Activated T-cell treated with anti-CD3 and anti-CD28 coated beads, Interleukin-2, amount 50 U/mL, for 72 hours (primary cell): ENCODE measurements at regions not wholly inside any gene's neighbourhood (a gene's known extent, or its start where the extent isn't known, plus 50 kb on each side); places are given as distances from the start of the nearest gene placed in this dataset.

Source experiments
- ATAC-seq, 2 donors: fragments of 150-1000 bp; cut with Tn5 transposase; replicated peaks in 1 of 2; 2 replicates each; pipeline ENCODE4 v1.10.0; 2021; ENCODE audit warnings: moderate library complexity in 2 of 2, mild to moderate bottlenecking in 1 of 2
- DNase-seq, 2 donors: peaks; one replicate each; pipeline ENCODE4 v3.0.0; 2021 to 2022; ENCODE audit warnings: mixed read lengths in 1 of 2
- H3K27ac Mint-ChIP-seq: one replicate; pipeline ENCODE4 v1.8.0; 2022; ENCODE audit warnings: mild to moderate bottlenecking, moderate library complexity, mixed read lengths
- H3K27me3 Mint-ChIP-seq: one replicate; pipeline ENCODE4 v1.8.0; 2022; ENCODE audit warnings: low read depth, mixed read lengths
- H3K36me3 Mint-ChIP-seq, 2 donors: one replicate each; pipeline ENCODE4 v1.8.0; 2022; ENCODE audit warnings: mixed read lengths in 2 of 2, mild to moderate bottlenecking in 1 of 2; ENCODE audit not compliant: insufficient read depth in 2 of 2
- H3K4me1 Mint-ChIP-seq: one replicate; pipeline ENCODE4 v1.8.0; 2022; ENCODE audit warnings: low read depth, mixed read lengths
- H3K4me3 Mint-ChIP-seq, 2 donors: one replicate each; pipeline ENCODE4 v1.8.0; 2022; ENCODE audit warnings: mild to moderate bottlenecking in 2 of 2, mixed read lengths in 2 of 2, moderate library complexity in 2 of 2
- H3K9me3 Mint-ChIP-seq, 2 donors: one replicate each; pipeline ENCODE4 v1.8.0; 2022; ENCODE audit warnings: mixed read lengths in 2 of 2

DNA sequence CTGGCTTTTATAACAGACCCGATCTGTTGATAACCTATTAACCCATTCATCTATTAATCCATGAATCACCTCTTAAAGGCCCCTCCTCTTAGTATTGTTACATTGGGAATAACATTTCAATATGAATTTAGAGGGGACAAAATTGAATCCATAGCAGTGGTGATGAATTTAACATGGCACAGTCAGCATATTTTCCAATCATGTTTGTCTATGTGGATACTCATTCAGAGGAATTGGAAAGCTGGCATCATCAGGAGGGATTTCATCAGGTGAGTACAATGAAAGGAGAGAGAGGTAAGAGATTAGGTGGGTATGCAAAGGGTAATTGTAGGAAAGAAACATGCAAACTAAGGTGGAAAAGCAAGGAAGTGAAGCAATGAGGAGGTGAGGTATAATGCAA, 59.6 kb upstream of the FOXN2 start:
- no peaks in the 10 kb centered on the region for H3K9me3 Mint-ChIP-seq
- H3K27me3 Mint-ChIP-seq = no peaks in the 10 kb centered on the region
- ATAC-seq (no peak), DNase-seq (no peak)
- no peak overlapping the region for H3K27ac Mint-ChIP-seq
- no peak overlapping the region for H3K4me3 Mint-ChIP-seq
- no peaks in the 10 kb centered on the region for H3K36me3 Mint-ChIP-seq
- H3K4me1 Mint-ChIP-seq = peaks cover 16% of the 10 kb centered on the region

DNA sequence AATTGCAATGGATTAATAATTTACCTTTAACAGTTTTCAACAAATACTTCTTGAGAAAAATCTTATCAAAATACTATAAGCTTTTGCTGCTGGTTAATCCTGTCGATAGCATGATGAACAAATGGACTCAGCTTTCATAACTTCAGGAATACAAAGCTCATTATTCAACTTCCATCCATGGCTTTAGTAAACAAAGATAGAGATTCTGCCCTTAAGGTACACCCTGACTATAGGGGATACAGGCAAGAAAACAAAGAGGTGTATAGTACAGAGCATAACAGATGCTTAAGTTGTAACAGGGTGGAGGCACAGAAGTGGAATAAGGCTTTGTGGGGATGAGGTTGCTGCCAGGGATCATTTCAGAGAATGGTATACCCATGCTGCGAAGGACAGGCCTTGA, 57.0 kb upstream of the FOXN2 start:
- DNase-seq (no peak), ATAC-seq (no peak)
- Mint-ChIP-seq H3K4me3 (no peak overlapping the region), H3K27ac (no peak overlapping the region), H3K4me1 (no peaks in the 10 kb centered on the region), H3K9me3 (no peaks in the 10 kb centered on the region), H3K27me3 (no peaks in the 10 kb centered on the region), H3K36me3 (no peaks in the 10 kb centered on the region)

DNA sequence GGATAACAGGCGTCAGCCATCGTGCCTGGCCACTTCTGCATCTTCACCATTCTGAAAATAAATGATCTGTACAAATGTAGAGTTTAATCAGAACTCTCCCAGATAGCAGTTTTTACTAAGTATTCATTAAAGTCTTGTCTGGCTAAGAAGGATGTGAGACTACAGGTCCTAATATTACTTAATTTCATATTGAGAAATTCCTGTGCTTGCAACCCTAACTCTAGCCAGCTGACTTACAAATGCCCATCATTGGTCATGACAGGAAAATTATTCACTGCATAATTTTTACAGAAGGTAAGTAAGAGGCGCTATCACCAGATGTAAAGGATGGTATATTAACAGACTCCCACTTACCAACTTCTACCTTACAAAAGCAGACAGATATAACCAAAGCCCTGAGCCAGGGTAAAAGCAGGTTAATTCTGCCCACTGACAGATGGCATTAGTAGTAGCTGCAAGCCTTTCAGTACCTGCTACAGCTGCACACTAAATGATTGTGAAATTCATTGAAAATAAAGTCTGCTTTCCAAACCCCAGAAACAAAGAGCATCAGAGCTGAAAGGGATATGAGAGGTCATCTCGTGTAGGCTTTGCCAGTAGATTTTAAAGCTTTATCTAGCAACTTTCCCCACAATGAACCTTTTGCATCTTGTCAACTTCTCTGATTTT, 55.9 kb upstream of the FOXN2 start:
- DNase-seq (no peak), ATAC-seq (no peak)
- Mint-ChIP-seq H3K27me3 (no peaks in the 10 kb centered on the region), H3K4me3 (no peak overlapping the region), H3K9me3 (no peaks in the 10 kb centered on the region), H3K4me1 (no peaks in the 10 kb centered on the region), H3K27ac (no peak overlapping the region), H3K36me3 (no peaks in the 10 kb centered on the region)

DNA sequence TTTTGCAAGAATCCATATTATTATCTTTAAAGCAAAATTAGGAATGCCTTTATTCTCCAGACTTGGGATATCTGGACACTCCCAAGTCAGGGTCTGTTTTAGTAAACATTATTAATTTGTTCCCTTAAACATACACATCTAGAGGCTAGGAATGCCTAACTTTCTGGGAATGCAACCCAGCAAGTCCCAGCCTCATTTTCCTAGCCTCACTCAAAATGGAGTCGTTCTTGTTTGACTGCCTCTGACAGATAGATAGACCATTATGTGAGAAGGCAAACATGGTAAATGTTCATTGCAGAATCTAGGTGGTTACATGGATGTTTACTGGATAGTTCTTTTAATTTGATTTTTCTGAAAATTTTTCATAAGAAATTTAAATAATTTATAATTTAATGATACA, 54.7 kb upstream of the FOXN2 start:
- Mint-ChIP-seq H3K4me3 (no peak overlapping the region), H3K4me1 (no peaks in the 10 kb centered on the region), H3K27ac (no peak overlapping the region), H3K36me3 (no peaks in the 10 kb centered on the region), H3K9me3 (no peaks in the 10 kb centered on the region), H3K27me3 (no peaks in the 10 kb centered on the region)
- no peak for ATAC-seq
- DNase-seq = no peak

DNA sequence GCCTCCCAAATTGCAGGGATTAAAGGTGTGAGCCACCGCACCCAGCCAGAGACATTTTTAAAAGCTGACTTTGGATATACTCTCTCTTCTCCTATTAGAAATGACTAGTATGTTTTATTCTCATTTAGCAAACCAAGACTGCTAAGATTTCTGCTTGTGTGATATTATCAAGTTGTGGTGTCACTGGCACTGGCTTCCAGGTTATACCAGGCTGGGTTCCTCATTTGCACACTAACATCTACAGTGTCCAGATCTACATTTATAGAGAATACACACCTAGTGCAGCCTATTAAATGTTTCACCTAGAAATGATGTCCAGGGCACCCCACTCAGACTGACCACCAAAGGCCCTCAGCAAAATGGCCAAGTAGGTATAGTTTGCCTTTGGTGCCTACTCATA, 49.9 kb upstream of the FOXN2 start:
- DNase-seq (no peak), ATAC-seq (no peak)
- no peak overlapping the region for H3K4me3 Mint-ChIP-seq
- H3K9me3 Mint-ChIP-seq = no peaks in the 10 kb centered on the region
- no peaks in the 10 kb centered on the region for H3K4me1 Mint-ChIP-seq
- peaks cover 0 to 2% of the 10 kb centered on the region in 2 donors for H3K36me3 Mint-ChIP-seq
- H3K27me3 Mint-ChIP-seq = no peaks in the 10 kb centered on the region
- H3K27ac Mint-ChIP-seq = no peak overlapping the region
